Kidney capillary endothelial cell (primary cell): ENCODE measurements at regions not wholly inside any gene's neighbourhood (a gene's known extent, or its start where the extent isn't known, plus 50 kb on each side); places are given as distances from the start of the nearest gene placed in this dataset.
"Not testable (repeated sequence)": the region's sequence is repeated elsewhere in the genome, so short reads cannot be mapped to it uniquely, and the experiment has no call there.

Experiments used
- DNase-seq: peaks from one replicate; pipeline ENCODE4 v3.0.0-alpha.2; 2018; ENCODE audit warnings: low spot score

DNA sequence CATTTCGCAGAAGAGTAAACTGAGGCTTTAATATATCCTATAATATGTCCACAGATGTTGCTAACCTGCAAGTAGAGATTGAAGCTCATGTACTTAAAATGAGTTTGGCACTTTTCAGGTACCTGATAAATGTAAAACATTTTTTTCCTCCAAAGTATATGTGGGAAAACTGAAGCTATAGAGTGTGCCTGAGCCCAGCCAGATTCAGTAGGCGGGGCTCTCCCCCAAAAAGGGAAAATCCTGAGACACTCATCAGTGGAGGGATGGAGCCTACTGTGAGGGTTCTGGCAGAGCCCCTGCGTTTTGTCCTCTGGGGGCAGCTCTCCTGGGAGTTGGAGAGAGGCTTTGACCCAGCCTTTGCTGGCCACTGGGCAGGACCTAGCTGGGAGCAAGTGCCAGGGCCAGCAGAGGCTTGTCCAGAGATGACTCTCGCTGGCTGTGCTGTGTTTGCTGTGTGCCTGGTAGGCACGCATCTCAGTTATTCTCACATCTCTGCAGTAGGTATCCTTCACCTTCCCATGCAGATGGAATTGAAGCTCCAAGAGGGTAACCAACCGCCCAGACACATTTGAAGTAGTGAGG lies 81.1 kb upstream of the SPRY4 start:
- DNase-seq, result no peak

- DNase-seq, result no peak
Observed at GRCh38 chr5:142405023-142405422, 80.2 kb upstream of the SPRY4 start.

- no peak for DNase-seq
Observed at GRCh38 chr5:142404046-142404477, 79.2 kb upstream of the SPRY4 start.

GRCh38 chr5:142403583-142403982 lies 78.8 kb upstream of the SPRY4 start:
- no peak for DNase-seq

- DNase-seq, result no peak
Observed at GRCh38 chr5:142402752-142403318, 78.0 kb upstream of the SPRY4 start.

- DNase-seq, result no peak
Observed at GRCh38 chr5:142400415-142400814, 75.6 kb upstream of the SPRY4 start.

DNA sequence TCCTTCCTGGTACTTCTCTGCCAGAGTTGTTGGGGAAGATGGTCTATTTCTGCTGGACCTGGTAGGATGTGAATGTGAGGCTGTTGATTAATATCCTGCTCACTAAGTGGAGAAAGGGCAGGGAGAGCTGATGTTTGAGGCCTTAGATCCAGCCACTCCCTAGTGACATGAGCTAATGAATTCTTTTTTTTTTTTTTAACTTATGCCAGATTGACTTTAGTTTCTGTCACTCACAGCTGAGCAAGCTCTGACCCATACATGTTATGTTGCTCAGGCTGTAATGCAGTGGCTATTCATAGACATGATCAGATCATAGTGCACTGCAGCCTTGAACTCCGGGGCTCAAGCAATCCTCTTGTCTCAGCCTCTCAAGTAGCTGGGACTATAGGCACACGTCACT lies 75.1 kb upstream of the SPRY4 start:
- DNase-seq, result peak; percentile 57

GRCh38 chr5:142398730-142399055 lies 73.9 kb upstream of the SPRY4 start:
- DNase-seq, result no peak

DNA sequence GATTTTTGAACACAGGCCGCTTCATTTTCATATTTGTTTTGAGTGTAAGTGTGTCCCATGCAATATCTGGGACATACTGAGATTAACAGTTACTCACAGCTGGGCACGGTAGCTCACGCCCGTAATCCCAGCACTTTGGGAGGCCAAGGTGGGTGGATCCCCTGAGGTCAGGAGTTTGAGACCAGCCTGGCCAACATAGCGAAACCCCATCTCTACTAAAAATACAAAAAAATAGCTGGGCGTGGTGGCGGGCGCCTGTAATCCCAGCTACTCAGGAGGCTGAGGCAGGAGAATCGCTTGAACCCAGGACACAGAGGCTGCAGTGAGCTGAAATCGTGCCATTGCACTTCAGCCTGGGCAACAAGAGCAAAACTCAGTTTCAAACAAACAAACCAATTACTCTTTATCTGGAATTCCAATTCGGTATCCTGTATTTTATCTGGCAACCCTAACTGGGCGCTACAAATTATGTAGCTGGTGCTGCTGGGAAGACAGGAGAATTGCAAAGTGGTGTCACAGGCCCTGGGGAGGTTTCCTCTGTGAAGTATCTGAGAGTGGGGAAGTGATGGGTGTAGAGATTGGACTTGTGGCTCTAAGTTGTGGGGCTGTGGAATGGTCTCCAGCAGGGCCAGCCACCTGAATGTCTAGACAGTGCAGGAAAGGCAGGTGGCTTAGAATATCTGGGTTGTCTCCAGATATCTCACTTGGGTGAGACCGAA lies 73.3 kb upstream of the SPRY4 start:
- DNase-seq, result not testable (repeated sequence)

- no peak for DNase-seq
Observed at GRCh38 chr5:142397178-142397577, 72.4 kb upstream of the SPRY4 start.

DNA sequence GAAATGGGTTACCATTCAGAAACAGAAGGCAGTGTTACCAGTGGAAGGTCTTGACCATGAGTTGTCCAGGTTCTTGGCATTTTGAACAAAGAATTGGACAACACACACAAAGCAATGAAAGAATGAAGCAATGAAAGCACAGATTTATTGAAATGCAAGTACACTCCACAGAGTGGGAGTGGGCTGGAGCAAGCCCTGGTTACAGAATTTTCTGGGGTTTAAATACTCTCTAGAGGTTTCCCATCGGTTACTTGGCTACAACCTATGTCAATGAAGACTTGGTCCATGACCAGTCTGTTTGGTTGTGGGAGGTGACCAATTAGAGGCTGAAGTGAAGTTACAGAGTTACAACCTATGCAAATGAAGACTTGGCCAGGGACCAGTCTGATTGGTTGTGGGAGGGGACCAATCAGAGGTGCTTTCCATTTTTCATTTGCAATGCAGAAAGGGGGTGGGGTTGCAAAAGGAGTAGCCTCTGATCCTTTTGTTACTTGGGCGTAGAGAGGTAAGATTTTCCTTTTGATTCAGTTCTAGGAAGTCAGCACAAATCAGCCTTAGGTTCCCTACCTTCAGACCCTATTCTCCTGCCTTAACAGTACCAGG lies 71.7 kb upstream of the SPRY4 start:
- DNase-seq, result no peak

DNA sequence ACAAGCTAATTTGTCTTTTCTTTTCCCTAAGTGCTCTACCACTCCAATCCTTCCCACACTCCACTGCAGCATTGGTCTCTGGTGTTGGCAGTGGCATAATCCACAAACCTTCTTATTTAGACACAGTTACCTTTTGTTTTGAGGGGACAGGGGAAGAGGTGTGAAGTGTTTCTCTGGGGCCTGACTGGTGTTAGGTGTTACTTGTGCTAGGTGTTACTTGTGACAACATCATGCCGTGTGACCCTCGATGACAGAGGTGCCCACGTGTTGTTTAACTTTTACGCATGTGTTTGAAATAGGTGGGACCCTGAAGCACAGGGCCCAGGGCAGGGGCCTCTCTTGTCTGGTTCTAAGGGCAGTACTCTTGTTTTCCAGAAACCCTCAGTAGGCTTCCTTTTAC lies 70.5 kb upstream of the SPRY4 start:
- no peak for DNase-seq

- no peak for DNase-seq
Observed at GRCh38 chr5:142391058-142391845, 66.4 kb upstream of the SPRY4 start.

DNA sequence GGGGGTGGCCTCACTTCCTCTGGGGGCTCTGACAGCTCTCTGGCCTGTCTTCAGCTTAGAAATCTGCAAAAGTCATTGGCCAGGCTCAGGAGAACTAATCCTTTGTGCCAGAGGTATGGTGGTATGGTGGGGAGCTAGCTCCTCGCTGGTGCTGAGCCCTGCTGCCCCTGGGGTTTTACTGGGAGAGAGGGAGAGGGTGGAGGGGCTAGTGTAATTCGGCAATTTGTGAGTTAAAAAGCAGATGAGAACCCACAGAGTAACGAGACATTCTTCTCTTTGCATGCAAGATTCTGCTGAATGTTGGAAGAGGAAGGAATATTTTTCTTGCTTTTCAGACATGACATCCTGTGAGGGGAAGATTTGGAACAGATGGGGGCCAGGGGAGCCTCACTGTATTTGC lies 65.5 kb upstream of the SPRY4 start:
- no peak for DNase-seq

GRCh38 chr5:142388696-142389095 lies 63.9 kb upstream of the SPRY4 start:
- DNase-seq, result no peak

DNA sequence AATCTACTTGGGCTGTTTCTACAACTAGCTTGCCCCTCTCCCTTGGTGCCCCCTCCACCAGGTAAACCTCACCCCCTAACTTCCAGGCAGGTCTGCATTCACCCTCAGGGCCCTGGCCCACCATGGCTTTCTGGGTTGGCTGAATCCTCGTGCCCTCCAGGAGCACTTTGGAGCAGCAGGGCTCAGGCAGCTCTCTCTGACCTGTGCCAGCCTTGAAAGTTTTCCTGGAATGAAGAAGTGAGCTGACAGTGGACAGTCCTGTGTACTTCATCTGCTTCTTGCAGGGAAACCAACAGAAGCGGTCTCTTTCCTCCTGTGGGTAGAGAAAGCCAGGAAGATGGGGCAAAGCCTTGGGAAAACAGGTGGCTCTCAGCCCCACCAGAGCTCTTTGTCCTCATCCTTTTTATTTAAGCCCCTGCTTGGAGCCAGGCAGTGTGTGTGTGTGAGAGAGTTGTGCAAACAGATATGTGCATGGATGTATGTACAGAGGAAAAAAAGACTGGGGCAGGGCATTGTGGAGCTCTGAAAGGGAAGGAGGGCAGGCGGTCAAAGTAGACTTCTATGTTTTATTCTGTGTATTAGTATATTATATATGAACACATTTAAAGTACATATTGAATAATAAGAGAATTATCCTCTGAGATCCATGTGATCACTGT lies 62.3 kb upstream of the SPRY4 start:
- DNase-seq, result no peak

DNA sequence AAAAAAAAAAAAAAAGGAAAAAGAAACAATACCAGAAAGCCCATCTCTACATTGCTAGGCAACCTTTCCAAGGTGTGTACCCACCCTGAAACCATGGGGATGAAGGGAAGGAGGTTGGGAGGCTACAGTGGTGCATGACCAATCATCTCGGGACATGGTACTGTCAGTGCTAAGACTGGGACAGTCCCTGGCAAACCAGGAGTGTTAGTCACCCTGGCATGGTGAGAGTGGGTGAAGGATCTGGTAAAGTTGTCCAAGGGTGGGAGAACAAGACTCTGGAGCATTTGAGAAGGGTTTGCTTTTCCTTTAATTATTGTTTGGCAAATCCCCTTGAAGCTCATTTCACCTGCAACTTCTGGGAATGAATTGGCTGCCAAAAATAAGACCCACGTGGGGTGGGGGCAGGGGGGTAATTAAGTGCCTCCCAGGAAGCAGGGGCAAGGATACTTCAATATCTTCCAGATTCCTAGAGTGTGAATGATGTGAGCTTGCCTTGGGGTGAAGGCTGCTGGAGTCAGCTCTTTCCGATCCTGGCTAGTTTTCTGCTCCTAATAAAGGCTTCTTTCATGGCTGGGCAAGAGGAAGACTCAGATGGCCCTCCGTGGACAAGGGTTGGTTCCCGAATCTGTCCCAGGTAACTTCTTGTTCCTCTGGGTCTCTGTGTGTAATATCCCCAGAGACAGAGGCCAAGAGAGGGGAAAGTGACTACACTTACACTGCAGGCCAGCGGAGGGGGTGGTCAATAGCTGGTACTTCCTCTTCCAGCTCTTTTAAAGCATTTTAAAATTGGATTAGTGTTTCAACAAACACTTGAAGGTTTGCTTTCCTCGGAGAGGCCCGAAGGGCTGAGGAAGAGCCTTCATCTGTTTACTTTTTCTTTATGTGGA lies 61.6 kb upstream of the SPRY4 start:
- no peak for DNase-seq

- no peak for DNase-seq
Observed at GRCh38 chr5:142385194-142385593, 60.4 kb upstream of the SPRY4 start.

- DNase-seq, result no peak
Observed at GRCh38 chr5:142384014-142384413, 59.2 kb upstream of the SPRY4 start.

- no peak for DNase-seq
Observed at GRCh38 chr5:142382186-142382585, 57.4 kb upstream of the SPRY4 start.
